NOMO-1 treated with DMSO at 0.1 percent for 48 hours (cell line): ENCODE measurements at regions not wholly inside any gene's neighbourhood (a gene's known extent, or its start where the extent isn't known, plus 50 kb on each side); places are given as distances from the start of the nearest gene placed in this dataset.

ENCODE experiments used
- DNase-seq: peaks from one replicate; lab custom pipeline; 2025; ENCODE audit not compliant: unreplicated experiment; lab: John Stamatoyannopoulos, UW

GRCh38 chr2:172153156-172153555 lies 50.5 kb upstream of the DLX2 start:
- DNase-seq = no peak

GRCh38 chr2:172153757-172154156 lies 51.1 kb upstream of the DLX2 start:
- no peak for DNase-seq

- DNase-seq = no peak
Observed at GRCh38 chr2:172155752-172156151, 53.1 kb upstream of the DLX2 start.

GRCh38 chr2:172160839-172161238 lies 58.1 kb upstream of the DLX2 start:
- no peak for DNase-seq

- DNase-seq = no peak
Observed at GRCh38 chr2:172162225-172162733, 59.6 kb upstream of the DLX2 start.

- no peak for DNase-seq
Observed at GRCh38 chr2:172162739-172163336, 60.1 kb upstream of the DLX2 start.

- peak; percentile 95 for DNase-seq
Observed at GRCh38 chr2:172168917-172169346, 66.2 kb upstream of the DLX2 start.

GRCh38 chr2:172169611-172170010 lies 66.9 kb upstream of the DLX2 start:
- DNase-seq = no peak

GRCh38 chr2:172172513-172173173 lies 69.9 kb upstream of the DLX2 start:
- DNase-seq = peak; percentile 59

- DNase-seq = peak; percentile 19
Observed at GRCh38 chr2:172173174-172173706, 70.5 kb upstream of the DLX2 start.

- DNase-seq = no peak
Observed at GRCh38 chr2:172177581-172177980, 74.9 kb upstream of the DLX2 start.

- no peak for DNase-seq
Observed at GRCh38 chr2:172177996-172178395, 75.3 kb upstream of the DLX2 start.

- DNase-seq = no peak
Observed at GRCh38 chr2:172179045-172179701, 76.5 kb upstream of the DLX2 start.

- no peak for DNase-seq
Observed at GRCh38 chr2:172181840-172182239, 79.1 kb upstream of the DLX2 start.

GRCh38 chr2:172182624-172183023 lies 79.9 kb upstream of the DLX2 start:
- DNase-seq = no peak

GRCh38 chr2:172193331-172194089 lies 90.8 kb upstream of the DLX2 start:
- no peak for DNase-seq

- DNase-seq = no peak
Observed at GRCh38 chr2:172195836-172196376, 93.2 kb upstream of the DLX2 start.

- peak; percentile 94 for DNase-seq
Observed at GRCh38 chr2:172196768-172197431, 94.2 kb upstream of the DLX2 start.

GRCh38 chr2:172198361-172198760 lies 95.7 kb upstream of the DLX2 start:
- no peak for DNase-seq

- no peak for DNase-seq
Observed at GRCh38 chr2:172198908-172199307, 96.2 kb upstream of the DLX2 start.
